ENCODE measurements at regions not wholly inside any gene's neighbourhood (a gene's known extent, or its start where the extent isn't known, plus 50 kb on each side); places are given as distances from the start of the nearest gene placed in this dataset.

DNA sequence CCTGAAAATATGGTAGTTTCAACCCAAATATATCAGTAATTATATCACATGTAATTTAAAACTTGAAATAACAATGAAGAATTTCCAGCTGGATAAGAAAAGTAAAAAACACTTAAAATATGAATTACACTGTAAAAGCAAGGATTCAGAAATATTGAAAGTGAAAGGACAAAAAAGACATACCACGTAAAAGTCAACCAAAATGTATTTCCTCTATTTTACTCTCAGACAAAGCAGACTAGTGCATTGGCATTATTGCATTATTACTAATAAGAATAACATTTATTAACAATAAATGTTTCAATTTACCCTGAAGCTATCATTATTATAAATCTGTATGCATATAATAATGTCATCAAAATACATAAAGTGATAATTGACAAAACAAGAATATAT is 445.1 kb upstream of the TRIB2 start:
- no peak for DNase-seq (ENCODE audit: low spot score in 2 of 2)
- 76 to 81% methylated on average over 1 of the region's 1 CpG for WGBS, 2 donors
- H3K4me3 ChIP-seq (ENCODE audit: low read depth, poor library complexity, severe bottlenecking) = no peak overlapping the region
- intact Hi-C loops (cut with DNase I; ENCODE audit: low total_unique reads) = no loop called here
- TF ChIP-seq POLR2A (IDR thresholded peaks at IDR 0.05) (no peak), CTCF (IDR thresholded peaks at IDR 0.05) (no peak)

DNA sequence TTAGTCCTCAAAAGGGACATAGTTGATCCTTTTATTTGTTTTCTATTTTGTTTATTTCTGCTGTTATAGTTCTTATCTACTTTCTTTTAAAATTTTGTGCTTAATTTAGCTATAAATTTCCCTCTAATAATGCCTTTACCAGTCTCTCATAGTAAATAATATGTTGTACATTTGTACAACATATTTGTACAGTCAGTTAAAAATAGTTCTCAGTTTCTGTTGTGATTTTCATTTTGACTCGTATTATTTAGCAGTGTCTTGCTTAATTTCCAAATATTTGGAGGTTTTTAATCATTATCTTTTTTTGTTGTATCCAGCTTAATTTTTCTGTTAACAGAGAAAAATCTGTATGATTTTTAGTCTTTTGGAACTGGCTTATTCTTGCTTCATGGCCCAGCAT is 443.6 kb upstream of the TRIB2 start:
- H3K4me3 ChIP-seq (ENCODE audit: low read depth, poor library complexity, severe bottlenecking) = no peak overlapping the region
- no peak for TF ChIP-seq CTCF (IDR thresholded peaks at IDR 0.05)
- TF ChIP-seq POLR2A (IDR thresholded peaks at IDR 0.05) = no peak
- DNase-seq (ENCODE audit: low spot score in 2 of 2) = no peak
- WGBS, 2 donors = 34 to 47% methylated on average over 1 of the region's 1 CpG
- intact Hi-C loops (cut with DNase I; ENCODE audit: low total_unique reads) = no loop called here

DNA sequence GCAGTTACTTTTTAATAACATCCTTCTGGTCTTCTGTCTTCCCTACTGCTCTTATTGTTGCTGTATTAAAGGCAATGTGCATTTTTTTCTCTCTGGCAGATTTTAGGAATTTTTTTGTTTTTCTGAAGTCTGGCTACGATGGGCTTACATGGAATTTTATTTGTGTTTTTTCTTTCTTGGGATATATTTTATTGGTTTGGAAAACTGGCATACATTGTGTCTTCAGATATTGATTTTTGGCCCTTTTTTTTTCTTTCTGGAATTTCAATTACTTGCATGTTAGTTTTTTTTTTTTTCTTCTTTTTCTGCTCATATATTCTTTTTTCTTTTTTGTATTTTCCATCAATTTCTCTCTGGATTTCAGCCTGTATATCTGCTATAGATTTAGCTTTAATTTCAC is 442.1 kb upstream of the TRIB2 start:
- no peak for DNase-seq (ENCODE audit: low spot score in 2 of 2)
- no peak for TF ChIP-seq CTCF (IDR thresholded peaks at IDR 0.05)
- no peak for TF ChIP-seq POLR2A (IDR thresholded peaks at IDR 0.05)

DNA sequence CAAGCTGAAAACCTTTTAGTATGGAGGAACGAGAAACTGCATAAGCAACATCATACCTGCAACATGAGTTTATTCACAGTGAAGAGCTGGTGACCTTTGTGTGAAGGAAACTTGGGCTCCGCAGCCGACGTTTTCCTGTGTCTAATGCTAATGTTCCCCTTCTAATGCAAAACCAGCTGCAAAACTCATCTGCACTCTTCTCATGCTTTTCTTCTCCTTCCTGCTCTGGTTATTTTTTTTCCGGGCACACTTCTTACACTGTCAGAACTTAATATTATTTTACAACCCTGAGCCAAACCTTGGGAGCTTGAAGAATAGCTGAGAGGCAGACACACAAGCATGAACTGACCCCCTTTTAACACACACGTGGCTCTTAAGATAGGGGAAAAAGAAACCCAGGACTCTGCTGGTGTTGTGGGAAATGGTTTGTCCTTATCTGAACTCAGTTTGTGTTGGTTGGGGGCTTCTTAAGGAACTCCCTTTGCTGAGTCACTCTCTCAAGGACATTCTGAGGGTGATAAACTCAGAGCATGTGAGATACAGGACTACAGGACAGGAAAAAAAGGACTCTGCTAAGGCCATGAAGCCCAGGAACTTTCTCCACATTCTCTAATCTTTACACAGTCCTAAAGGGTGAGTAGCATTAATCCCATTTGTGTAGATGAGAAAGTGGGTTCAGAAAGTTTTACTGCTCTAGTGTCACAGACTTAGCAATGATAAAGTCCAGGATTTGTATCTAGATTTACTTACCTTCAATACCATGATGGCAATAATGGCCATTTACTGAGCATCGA is 439.3 kb upstream of the TRIB2 start:
- WGBS, 2 donors = 74 to 78% methylated on average over 7 of the region's 7 CpGs

More for the DNA sequence above, 442.1 kb upstream of the TRIB2 start:
- H3K4me3 ChIP-seq (ENCODE audit: low read depth, poor library complexity, severe bottlenecking) = no peak overlapping the region
- intact Hi-C loops (cut with DNase I; ENCODE audit: low total_unique reads) = no loop called here
- WGBS, 2 donors = 84 to 93% methylated on average over 1 of the region's 1 CpG

GRCh38 chr2:12278217-12278750 is 438.5 kb upstream of the TRIB2 start:
- WGBS, 2 donors = 87 to 95% methylated on average over 4 of the region's 4 CpGs
- intact Hi-C loops (cut with DNase I; ENCODE audit: low total_unique reads) = no loop called here
- H3K4me3 ChIP-seq (ENCODE audit: low read depth, poor library complexity, severe bottlenecking) = no peak overlapping the region
- TF ChIP-seq POLR2A (IDR thresholded peaks at IDR 0.05) (no peak), CTCF (IDR thresholded peaks at IDR 0.05) (no peak)
- DNase-seq (ENCODE audit: low spot score in 2 of 2) = no peak

More for the DNA sequence above, 439.3 kb upstream of the TRIB2 start:
- TF ChIP-seq CTCF (IDR thresholded peaks at IDR 0.05) = no peak
- no peak for TF ChIP-seq POLR2A (IDR thresholded peaks at IDR 0.05)
- H3K4me3 ChIP-seq (ENCODE audit: low read depth, poor library complexity, severe bottlenecking) = no peak overlapping the region
- intact Hi-C loops (cut with DNase I; ENCODE audit: low total_unique reads) = no loop called here
- DNase-seq (ENCODE audit: low spot score in 2 of 2) = no peak
